ENCODE measurements at regions not wholly inside any gene's neighbourhood (a gene's known extent, or its start where the extent isn't known, plus 50 kb on each side); places are given as distances from the start of the nearest gene placed in this dataset.
"Not testable (repeated sequence)": the region's sequence is repeated elsewhere in the genome, so short reads cannot be mapped to it uniquely, and the experiment has no call there.

GRCh38 chrX:55883541-55883940, 166.0 kb downstream of the RRAGB start:
- TF ChIP-seq POLR2A, POLR2AphosphoS5 (IDR thresholded peaks at IDR 0.05; ENCODE audit: low read depth, low read length): not testable (repeated sequence)
